Superior temporal gyrus (tissue), 1 donor: ENCODE measurements at regions not wholly inside any gene's neighbourhood (a gene's known extent, or its start where the extent isn't known, plus 50 kb on each side); places are given as distances from the start of the nearest gene placed in this dataset.
A peak's percentile ranks its signal among the peaks of the same experiment; 100 is the strongest.
"Not testable (repeated sequence)": the region's sequence is repeated elsewhere in the genome, so short reads cannot be mapped to it uniquely, and the experiment has no call there.

ENCODE experiments used
- DNase-seq: peaks from one replicate; pipeline ENCODE4 v3.0.0-alpha.2; 2016; ENCODE audit errors: extremely low spot score

DNA sequence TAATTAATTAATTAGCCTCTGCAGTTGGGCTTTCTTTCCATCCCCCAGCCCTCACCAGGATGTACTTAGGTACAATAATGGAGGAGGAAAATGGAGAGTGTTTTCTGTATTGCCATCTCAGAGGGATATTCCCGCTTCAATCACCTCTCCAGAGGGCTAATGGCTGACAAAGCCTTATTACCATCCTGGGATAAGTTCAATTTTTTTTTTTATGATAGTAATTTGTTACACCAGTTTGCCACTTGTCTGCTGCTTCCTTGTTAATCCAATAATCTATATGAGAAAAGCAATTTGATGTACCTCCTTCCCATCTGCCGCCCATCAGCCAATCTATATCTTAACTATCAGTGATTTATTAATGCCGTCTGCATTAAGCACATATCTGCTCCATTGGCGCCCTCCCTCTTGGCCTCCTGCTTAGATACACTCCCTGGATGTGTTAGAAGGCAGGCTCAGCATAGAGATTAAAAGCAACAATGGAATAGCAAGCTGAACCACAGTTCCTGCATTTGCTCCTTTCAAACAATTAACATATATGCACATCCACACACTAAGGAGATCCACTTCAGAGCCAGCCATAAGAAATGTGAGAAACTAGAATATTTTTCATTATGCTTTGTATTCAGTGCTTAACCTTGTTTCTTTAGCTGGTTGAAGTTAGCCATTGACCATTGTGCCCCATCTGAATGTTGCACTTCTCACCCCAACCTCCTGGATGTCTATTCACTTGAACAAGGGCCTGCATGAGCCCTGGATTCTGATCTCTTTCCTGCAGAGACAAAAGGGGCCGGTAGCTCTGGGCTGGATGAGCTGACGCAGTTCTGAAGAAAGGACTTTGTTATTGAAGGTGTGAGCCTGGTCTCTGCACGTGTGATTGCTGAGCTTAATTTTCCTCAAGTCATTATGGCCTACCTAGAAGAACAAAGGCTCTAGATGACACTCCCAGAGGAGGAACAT, 237.3 kb upstream of the GAP43 start:
- DNase-seq = no peak

DNA sequence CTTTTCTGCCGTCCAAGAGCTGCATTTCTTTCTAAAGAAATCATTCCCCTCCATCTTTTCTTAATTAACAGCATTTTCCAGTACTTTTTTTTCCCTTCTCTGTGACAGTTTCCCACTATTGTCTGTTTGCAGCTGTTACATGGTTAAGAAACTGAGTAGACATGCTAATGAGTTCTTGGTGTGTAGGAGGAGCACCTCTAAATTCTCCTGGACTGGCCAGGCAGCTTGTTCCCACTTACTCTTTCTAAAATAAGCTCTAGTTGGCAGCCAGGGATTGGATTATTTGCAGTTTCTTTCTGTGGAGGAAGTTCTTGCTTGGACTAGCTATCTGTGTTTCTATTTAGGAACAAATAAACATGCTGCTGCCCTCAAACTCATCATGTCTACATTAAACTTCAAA, 235.1 kb upstream of the GAP43 start:
- peak; percentile 62 for DNase-seq

DNA sequence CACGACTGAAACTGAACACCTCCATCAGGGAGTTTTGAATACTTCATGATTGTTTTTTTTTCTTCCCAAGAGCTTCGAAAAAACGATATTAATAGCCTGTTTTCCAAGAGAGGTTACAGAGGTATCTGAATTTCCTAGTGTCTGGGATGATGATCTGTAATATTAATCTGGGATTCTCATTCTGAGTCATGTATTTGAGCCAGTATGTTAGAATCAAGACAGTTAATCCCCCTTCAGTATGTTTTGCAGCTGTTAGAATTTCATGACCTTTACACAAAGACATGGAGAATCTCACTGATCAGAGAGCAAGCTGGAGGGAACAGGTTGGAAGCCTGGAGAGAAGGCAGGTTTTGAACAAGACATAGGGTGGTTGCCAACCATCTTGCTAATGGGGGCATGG, 234.5 kb upstream of the GAP43 start:
- no peak for DNase-seq

GRCh38 chr3:115396801-115397200, 226.5 kb upstream of the GAP43 start:
- no peak for DNase-seq

DNA sequence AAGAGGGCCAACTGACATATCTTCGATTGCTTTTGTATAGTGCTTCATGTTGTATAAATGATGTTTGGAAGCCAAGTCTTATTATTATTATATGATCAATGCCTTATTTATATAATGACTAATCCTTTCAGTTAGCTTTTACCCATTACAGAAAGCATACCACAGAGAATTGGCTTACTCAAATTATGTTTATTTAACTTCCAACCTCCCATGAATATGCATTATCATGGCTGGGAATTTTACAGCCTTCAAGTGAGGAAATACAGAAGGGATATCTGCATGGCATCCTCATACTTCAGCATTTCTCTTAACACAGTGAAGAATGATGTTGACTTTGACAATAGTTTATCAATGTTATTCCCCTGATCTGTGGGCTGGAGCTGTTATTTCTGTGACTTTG, 225.9 kb upstream of the GAP43 start:
- no peak for DNase-seq

GRCh38 chr3:115398506-115398905, 224.8 kb upstream of the GAP43 start:
- no peak for DNase-seq

DNA sequence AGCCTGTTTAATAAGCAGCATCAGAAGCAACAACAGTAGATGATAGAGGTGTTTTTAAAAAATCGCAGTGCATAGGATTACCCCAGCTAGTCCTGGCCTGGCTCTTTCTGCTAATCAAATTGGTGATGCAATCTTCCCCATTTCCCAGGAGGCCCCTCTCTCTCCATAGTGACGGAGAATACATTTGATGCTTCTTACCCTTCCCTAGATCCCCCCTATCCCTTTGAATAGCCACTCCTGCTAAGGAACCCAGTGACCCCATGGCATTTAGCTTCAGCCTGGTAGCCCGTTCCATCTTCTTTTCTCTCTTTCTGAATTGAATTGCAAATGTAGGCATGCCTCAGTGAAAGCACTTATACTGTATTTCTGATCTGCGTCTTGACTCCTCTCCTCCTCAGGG, 223.6 kb upstream of the GAP43 start:
- DNase-seq = no peak

DNA sequence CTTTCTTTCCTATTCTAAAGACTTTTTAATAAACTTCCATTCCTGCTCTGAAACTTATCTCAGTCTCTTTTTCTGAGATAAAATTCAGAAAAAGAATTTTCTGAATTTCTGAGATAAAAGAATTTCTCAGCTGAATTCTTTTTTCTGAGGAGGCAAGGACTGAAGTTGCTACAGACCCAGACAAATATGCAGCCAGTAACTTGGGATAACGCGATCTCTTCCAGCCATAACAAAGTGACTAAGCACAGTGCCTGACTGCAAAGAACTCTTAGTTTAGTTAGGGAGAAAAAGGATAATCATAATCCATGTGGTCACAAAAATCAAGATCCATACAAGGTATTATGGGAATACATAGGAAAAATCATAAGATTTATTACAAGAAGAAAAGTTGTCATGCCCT, 222.0 kb upstream of the GAP43 start:
- no peak for DNase-seq

DNA sequence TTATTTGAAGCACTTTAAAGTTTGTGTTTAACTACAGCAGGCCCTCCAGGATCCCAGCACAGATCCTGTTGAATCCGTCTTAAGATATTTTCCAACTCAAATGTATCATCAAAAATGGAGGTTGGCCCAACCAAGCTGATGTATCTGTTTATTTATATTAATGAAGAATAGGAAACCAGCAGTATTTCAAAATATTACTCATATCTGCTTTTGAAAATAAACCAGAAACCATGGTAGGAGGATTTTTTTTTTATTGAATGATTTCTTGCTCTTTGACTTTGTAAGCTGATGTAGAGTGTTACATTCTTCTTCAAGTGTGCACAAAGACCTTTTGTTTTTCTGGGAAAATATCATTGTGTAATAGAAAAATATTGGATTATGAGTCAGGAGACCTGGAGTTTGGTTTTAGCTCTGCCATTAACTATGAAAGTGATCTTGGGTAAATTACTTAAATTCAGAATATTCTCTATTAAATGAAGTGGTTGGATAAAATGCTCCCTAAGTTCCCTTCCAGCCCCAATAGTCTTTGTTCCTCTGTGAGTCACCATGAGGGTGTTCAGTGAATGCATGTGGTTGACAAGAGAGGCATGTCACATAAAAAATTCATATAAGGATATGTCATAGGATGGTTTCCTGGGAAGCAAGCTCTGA, 221.3 kb upstream of the GAP43 start:
- DNase-seq = no peak

DNA sequence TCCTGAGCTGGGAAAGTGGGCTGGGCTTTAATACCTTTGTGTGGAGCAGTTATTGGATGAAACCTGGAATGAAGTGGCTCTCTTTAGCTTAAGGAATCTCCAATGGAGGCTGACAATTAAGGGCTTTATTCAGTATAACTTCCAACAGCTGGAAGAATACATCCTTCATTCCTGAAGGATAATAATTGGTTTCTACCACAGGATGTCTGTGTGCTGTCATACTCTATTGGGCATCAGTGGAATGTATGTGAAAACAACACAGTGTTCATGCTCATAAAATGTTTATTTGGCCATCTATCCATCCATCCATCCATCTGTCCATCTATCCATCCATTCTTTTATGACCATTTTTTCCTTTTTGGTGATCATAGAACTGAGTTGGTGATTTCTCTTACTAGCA, 220.7 kb upstream of the GAP43 start:
- DNase-seq = no peak

DNA sequence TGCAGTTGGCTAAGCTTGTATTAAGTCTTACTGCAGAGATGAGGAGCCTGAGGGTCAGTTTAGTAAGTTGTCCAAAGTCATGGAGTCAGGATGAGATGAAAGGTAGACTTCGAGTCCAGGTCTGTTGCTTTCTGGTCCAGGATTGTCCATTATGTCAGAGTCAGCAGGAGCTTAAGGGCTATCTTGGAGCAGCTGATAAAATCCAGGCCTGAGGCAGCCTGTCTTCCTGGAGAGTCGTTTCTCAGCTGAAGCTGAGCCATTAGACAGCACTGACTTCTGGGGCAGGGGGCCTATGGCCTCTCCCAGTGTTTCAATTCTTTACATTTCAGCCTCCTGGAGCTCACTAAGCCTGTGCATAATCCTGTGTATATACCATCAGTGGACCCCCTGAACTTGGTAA, 219.5 kb upstream of the GAP43 start:
- DNase-seq = no peak

GRCh38 chr3:115409596-115409995, 213.7 kb upstream of the GAP43 start:
- DNase-seq = peak; percentile 34

- DNase-seq = not testable (repeated sequence)
These were observed 208.7 kb upstream of the GAP43 start for GRCh38 chr3:115414610-115415009.

DNA sequence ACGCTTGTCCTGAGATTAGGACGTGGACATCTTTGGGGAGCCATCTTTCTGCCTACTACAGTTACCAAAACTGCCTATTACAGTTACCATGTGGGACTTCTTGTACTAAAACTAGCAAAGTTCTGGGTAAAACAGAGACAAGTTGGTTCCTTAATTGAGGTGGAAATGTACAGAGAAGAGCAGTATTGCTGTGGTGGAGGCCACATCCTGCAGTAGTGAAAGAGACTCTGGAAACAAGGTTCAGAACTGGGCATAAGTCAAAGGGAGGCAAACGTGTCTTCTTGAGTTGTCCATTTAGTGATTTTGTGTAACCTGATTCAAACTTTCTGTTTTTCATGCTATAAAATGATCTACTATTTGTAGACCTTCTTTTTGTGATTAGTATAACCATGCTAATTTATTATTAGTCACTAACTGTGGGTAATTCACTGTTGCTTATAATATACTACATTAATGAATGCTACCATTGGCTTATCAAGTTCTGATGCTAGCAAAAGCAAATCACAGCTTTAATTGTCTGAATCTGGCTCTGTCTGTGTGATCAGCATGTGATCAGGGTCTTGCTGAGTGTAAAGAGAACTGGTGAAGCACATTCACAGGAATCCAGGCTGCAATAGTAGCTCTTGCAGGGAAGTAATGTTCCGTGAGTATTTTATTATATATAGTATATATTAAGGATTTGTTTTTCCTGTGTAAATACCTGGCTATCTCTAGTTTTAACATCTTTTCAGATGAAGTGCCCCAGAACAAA, 207.9 kb upstream of the GAP43 start:
- DNase-seq = no peak

GRCh38 chr3:115418583-115418982, 204.7 kb upstream of the GAP43 start:
- DNase-seq = no peak

DNA sequence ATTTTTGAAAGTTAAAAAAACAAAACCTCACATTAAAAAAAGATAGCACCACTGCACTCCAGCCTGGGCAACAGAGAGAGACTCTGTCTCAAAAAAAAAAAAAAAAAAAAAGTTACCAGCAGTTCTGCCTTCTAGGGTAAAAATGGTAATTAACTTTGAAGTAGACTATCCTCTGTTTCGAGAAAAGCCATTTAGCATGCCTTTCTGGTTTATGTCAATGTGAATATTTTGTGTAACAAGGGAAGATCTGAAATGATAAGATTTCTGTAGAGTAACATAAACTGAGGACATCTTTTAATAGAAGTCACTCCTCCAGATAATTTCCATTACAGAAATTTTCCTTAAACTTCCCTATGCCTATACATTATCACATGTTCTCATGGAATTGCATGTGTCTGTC, 203.2 kb upstream of the GAP43 start:
- DNase-seq = no peak

GRCh38 chr3:115423170-115423569, 200.1 kb upstream of the GAP43 start:
- no peak for DNase-seq

DNA sequence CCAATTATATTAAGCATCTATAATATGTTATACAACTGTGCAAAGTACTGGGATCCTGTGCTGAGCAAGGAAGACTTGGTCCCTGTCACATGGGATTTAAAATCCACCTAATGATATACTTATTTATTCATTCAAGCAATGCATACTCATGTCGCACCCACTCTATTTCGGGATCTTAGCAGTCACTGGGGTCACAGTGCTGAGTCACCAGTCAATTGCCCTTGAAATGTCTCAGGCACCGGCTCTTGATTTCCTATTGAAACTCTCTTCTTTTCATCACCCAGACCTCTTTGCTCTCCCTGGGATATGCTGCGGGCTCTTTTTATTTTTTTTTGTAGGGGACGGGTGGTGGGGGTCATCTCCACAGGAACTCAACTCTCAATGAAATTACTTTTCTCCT, 194.5 kb upstream of the GAP43 start:
- DNase-seq = no peak

GRCh38 chr3:115436767-115437301, 186.5 kb upstream of the GAP43 start:
- DNase-seq = no peak

- DNase-seq = no peak
These were observed 184.5 kb upstream of the GAP43 start for GRCh38 chr3:115438799-115439198.

GRCh38 chr3:115445559-115445958, 177.8 kb upstream of the GAP43 start:
- no peak for DNase-seq

- peak; percentile 19 for DNase-seq
These were observed 174.5 kb upstream of the GAP43 start for GRCh38 chr3:115448851-115449250.
